Retinal pigment epithelial cell (primary cell): ENCODE measurements at regions not wholly inside any gene's neighbourhood (a gene's known extent, or its start where the extent isn't known, plus 50 kb on each side); places are given as distances from the start of the nearest gene placed in this dataset.

Experiments
- DNase-seq: peaks from one replicate; pipeline ENCODE4 v3.0.0-alpha.2; 2010; ENCODE audit warnings: low read depth
- H3K4me3 ChIP-seq: 2 replicates; pipeline ENCODE4 v1.5.1; 2011; ENCODE audit warnings: mild to moderate bottlenecking, low read length, control low read depth, moderate library complexity
- TF ChIP-seq, protein P1 (sequence below): conservative IDR thresholded peaks from 2 replicates; pipeline ENCODE4 v1.5.1; 2011; ENCODE audit warnings: low read depth, low read length, control low read depth, inconsistent platforms

DNA sequence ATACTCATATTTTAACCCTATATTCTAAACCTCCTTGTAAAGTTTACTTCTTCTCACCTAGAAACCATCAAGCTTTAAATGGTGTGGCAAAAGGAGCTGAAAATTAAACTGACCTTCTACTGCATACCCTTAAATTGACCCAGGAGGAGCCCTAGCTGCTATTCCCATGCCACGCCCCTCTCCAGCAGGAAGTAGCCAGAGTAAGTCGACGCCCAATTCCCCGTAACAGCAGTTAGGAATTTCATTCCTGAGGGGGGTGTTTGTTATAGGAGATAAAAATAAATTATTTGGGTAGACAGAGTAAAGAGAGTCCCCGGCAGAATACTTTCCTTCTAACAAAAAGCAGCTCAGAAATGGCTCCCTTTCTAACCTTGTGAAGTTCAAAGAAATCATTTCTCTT is 111.8 kb upstream of the FAM174A start:
- TF ChIP-seq, protein P1, sequence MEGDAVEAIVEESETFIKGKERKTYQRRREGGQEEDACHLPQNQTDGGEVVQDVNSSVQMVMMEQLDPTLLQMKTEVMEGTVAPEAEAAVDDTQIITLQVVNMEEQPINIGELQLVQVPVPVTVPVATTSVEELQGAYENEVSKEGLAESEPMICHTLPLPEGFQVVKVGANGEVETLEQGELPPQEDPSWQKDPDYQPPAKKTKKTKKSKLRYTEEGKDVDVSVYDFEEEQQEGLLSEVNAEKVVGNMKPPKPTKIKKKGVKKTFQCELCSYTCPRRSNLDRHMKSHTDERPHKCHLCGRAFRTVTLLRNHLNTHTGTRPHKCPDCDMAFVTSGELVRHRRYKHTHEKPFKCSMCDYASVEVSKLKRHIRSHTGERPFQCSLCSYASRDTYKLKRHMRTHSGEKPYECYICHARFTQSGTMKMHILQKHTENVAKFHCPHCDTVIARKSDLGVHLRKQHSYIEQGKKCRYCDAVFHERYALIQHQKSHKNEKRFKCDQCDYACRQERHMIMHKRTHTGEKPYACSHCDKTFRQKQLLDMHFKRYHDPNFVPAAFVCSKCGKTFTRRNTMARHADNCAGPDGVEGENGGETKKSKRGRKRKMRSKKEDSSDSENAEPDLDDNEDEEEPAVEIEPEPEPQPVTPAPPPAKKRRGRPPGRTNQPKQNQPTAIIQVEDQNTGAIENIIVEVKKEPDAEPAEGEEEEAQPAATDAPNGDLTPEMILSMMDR = no peak
- no peak for DNase-seq
- no peak overlapping the region for H3K4me3 ChIP-seq

DNA sequence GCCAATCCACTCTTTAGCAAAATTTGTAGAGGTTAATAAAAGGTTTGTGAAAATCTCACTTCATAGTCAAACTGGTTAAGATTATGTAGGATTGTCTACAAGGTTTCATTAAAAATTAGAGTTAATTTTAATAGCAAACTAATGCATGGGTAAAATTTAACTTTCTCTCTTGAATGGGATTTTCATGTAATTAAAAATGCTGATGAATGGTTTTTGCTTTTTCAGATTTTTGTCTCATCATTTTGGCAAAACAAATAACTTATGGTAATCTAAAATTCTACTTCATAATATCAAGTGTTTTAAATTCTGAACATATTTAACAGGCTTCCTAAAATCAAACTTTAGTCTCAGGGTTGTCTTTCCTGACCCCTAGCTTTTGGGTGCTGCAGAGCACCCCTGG is 113.8 kb upstream of the FAM174A start:
- no peak for DNase-seq
- H3K4me3 ChIP-seq = no peak overlapping the region
- TF ChIP-seq, protein P1 = no peak

DNA sequence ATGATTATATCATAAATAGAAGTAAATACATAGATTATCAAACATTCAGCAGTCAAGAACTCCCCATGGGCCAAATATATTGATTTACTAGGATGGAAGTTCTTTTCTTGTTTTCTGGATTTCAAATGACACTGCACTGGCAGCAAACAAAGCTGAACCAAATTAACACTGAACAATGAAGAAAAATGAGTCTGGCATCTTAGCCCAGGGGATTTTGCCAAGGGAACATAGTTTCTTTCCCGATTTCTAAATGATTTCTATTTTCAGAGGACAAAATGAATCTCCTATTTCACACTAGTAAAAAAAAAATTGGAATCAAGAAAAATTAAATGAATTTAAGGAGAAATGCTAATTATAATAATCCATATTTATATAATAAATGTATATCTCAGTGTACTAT is 116.9 kb upstream of the FAM174A start:
- TF ChIP-seq, protein P1 = no peak
- no peak for DNase-seq
- H3K4me3 ChIP-seq = no peak overlapping the region

DNA sequence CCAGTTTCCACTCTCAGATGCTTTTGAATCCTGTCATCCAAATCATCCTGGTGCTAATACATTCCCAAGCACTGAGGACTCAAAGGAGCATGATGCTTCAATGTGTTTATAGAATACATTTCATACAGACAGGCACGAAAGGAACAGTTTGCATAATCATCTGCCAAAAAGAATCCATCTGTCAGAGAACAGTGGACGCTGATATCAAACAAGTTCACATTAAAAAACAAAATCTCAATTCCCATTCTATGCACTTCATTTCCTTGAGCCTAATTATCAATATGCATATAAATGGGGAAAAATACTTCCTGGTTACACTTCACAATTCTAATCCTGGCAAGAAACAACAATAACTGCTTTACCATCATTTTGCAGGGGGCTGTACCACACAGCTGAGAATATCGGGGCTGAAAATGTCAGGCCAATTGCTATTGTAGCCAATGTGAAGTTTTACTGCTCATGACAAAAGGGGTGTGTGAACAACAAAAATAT is 125.5 kb upstream of the FAM174A start:
- DNase-seq = no peak
- TF ChIP-seq, protein P1 = no peak
- H3K4me3 ChIP-seq = no peak overlapping the region

DNA sequence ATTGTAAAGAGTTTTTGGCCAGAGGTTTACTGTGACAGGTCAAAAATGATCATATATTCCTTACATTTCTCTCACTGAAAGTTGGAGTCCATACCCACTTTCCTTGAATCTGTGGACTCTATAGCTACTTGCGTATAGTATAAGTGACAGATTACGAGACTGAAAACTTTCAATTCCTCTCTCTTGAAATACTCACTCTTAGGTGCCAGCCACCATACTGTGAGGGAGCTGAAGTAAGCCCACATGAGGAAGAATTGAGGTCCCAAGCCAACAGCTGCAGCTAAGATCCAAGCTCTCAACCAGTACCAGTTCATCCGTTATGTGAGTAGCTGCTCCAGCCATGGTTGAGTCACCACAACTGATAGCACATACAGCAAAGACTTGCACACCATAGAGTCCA is 128.1 kb upstream of the FAM174A start:
- no peak for DNase-seq
- TF ChIP-seq, protein P1 = no peak

DNA sequence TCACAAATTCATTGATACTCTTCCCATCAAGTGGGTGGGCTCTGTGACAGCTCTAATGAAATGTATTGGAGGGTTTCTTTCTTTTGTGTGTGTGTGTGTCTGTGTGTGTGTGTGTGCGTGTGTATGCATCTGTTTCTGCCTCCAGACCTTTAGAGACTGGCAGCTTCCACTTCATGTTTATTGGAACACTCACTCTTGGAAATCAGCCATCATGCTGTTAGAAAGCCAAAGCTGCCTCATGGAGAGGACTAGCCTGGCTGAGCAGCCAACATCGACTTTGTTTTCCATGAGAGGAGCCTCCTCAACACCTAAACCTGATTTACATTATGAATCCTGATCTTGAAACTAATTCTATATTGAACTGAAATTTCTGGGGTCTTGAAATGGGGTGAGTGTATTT is 128.5 kb upstream of the FAM174A start:
- no peak for DNase-seq
- TF ChIP-seq, protein P1 = no peak
- no peak overlapping the region for H3K4me3 ChIP-seq

More for the DNA sequence above, 128.1 kb upstream of the FAM174A start:
- no peak overlapping the region for H3K4me3 ChIP-seq

DNA sequence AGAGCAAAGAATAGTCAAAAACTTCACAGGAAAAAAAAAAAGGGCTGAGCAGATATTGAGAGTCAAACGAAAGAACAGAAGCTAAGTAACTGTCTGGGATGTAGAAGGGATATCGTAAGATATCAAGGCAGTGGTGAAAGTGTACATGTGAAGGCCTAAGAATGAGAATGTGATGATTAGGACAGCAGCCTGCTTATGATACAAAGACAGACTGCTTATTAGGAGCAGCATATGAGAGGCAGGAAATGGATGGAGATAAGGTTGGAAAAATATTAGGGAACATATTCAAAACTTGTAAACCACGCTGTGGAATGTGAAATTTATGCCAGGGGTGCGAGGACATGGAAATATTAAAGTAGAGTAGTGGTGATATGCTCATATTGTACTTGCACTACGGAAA is 133.1 kb upstream of the FAM174A start:
- TF ChIP-seq, protein P1 = no peak
- H3K4me3 ChIP-seq = no peak overlapping the region
- DNase-seq = no peak
